Ascending aorta (tissue), 2 donors: ENCODE measurements at regions not wholly inside any gene's neighbourhood (a gene's known extent, or its start where the extent isn't known, plus 50 kb on each side); places are given as distances from the start of the nearest gene placed in this dataset.

Experiments
- DNase-seq, 2 donors: peaks; one replicate each; pipeline ENCODE4 v3.0.0-alpha.2; 2019; ENCODE audit warnings: low spot score in 2 of 2
- H3K27ac ChIP-seq, 2 donors: fragments of 200-600 bp; sonication (generic); one replicate each; pipeline ENCODE4 v1.5.1; 2016 to 2017; ENCODE audit warnings: mild to moderate bottlenecking in 1 of 2
- H3K27me3 ChIP-seq: fragments of 200-600 bp; sonication (generic); one replicate; pipeline ENCODE4 v1.5.1; 2017
- H3K36me3 ChIP-seq, 2 donors: fragments of 200-600 bp; sonication (generic); one replicate each; pipeline ENCODE4 v1.5.1; 2016
- H3K4me1 ChIP-seq, 2 donors: fragments of 200-600 bp; sonication (generic); one replicate each; pipeline ENCODE4 v1.5.1; 2016 to 2017; ENCODE audit warnings: mild to moderate bottlenecking in 1 of 2
- H3K4me3 ChIP-seq, 2 donors: fragments of 200-600 bp; sonication (generic); one replicate each; pipeline ENCODE4 v1.5.1; 2016 to 2017; ENCODE audit warnings: mild to moderate bottlenecking in 1 of 2
- H3K9me3 ChIP-seq, 2 donors: fragments of 200-600 bp; sonication (generic); one replicate each; pipeline ENCODE4 v1.5.1; 2016
- intact Hi-C: fragments of 100-400 bp; cut with DNase I; formaldehyde crosslinking; loops from one replicate; pipeline ENCODE4 v1.15.1; 2023
- TF ChIP-seq, protein P1 (sequence below), 3 experiments: fragments of 200-600 bp in 2 of 3; fragments of 450-650 bp in 1 of 3; sonication (generic) in 2 of 3; IDR thresholded peaks; one replicate each; pipeline ENCODE4 v1.5.1; 2016 to 2019; ENCODE audit warnings: antibody characterized with exemption in 3 of 3, mild to moderate bottlenecking in 1 of 3, moderate library complexity in 1 of 3

DNA sequence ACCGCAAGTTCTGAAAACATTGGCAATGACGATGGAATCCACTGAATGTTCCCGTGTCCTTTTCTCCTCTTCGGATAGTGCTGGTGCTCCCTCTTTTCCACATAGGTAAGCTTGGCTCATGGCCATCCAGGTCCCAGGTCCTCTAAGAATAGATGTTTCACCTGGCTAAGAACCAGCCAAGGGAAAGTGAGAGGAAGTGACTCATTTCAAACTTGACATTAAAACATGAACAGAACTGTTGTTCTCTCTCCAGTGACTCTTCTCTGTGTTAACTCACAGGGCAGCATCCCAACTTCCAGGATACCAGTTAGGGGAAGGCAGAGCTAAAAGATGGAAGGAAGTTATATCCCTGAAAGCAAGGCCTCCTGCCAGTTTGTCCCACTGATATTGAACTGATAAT, 493.8 kb upstream of the CHRM3 start:
- no peaks in the 10 kb centered on the region for H3K36me3 ChIP-seq
- H3K4me1 ChIP-seq = no peaks in the 10 kb centered on the region
- TF ChIP-seq, protein P1, sequence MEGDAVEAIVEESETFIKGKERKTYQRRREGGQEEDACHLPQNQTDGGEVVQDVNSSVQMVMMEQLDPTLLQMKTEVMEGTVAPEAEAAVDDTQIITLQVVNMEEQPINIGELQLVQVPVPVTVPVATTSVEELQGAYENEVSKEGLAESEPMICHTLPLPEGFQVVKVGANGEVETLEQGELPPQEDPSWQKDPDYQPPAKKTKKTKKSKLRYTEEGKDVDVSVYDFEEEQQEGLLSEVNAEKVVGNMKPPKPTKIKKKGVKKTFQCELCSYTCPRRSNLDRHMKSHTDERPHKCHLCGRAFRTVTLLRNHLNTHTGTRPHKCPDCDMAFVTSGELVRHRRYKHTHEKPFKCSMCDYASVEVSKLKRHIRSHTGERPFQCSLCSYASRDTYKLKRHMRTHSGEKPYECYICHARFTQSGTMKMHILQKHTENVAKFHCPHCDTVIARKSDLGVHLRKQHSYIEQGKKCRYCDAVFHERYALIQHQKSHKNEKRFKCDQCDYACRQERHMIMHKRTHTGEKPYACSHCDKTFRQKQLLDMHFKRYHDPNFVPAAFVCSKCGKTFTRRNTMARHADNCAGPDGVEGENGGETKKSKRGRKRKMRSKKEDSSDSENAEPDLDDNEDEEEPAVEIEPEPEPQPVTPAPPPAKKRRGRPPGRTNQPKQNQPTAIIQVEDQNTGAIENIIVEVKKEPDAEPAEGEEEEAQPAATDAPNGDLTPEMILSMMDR (IDR thresholded peaks at IDR 0.05) = no peak
- no peaks in the 10 kb centered on the region for H3K9me3 ChIP-seq
- H3K4me3 ChIP-seq = no peak overlapping the region
- H3K27ac ChIP-seq = no peak overlapping the region
- intact Hi-C loops = no loop called here
- no peak for DNase-seq
- H3K27me3 ChIP-seq = no peaks in the 10 kb centered on the region

DNA sequence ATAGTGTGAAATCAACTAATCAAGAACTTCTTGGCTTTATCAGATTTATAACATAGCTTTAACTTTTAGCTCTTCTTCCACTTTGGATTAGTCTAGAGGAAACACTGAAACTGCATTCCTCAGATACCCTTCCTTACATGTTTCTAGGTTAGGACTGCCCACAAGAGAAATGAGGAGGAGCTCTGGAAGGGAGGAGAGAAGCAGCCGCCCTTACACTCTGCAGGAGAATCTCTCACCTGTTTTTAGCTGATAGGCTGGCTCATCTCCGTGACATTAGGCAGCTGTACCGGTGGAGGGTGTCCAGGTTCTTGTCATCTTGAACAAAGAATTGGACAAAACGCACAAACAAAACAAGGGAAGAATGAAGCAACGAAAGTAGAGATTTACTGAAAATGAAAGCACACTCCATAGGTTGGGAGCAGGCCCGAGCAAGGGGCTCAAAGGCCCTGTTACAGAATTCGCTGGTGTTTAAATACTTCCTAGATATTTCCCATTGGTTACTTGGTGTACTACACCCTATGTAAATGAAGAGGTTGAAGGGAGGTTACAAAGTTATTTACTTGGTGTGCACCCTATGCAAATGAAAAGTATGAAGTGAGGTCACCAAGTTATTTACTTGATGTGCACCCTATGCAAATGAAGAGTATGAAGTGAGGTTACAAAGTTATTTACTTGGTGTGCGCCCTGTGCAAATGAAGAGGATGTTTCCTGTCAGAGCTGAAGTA, 524.9 kb upstream of the CHRM3 start:
- Histone ChIP-seq H3K36me3 (no peaks in the 10 kb centered on the region), H3K4me1 (no peaks in the 10 kb centered on the region), H3K9me3 (no peaks in the 10 kb centered on the region), H3K4me3 (no peak overlapping the region), H3K27ac (no peak overlapping the region), H3K27me3 (no peaks in the 10 kb centered on the region)
- no peak for DNase-seq
- intact Hi-C loops = no loop called here
- TF ChIP-seq, protein P1 (IDR thresholded peaks at IDR 0.05) = no peak

DNA sequence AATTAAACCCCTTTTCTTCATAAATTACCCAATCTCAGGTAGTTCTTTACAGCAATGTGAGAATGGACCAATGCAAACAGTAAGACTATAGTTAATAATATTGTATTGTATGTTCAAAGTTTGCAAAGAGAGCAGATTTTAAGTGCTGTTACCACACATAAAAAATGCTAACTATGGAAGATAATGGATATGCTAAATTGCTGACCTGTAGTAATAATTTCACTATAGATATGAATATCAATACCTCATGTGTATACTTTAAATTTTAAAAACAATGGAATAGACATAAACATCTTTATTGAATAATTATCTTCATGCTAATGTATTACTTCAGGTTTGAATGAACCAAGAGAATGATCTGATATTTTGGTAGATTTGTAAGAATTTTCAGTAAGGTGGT, 552.4 kb upstream of the CHRM3 start:
- intact Hi-C loops = no loop called here
- no peak overlapping the region for H3K4me3 ChIP-seq
- no peaks in the 10 kb centered on the region for H3K4me1 ChIP-seq
- no peaks in the 10 kb centered on the region for H3K36me3 ChIP-seq
- H3K27me3 ChIP-seq = no peaks in the 10 kb centered on the region
- no peaks in the 10 kb centered on the region for H3K9me3 ChIP-seq
- no peak overlapping the region for H3K27ac ChIP-seq
- DNase-seq = no peak
- TF ChIP-seq, protein P1 (IDR thresholded peaks at IDR 0.05) = no peak

DNA sequence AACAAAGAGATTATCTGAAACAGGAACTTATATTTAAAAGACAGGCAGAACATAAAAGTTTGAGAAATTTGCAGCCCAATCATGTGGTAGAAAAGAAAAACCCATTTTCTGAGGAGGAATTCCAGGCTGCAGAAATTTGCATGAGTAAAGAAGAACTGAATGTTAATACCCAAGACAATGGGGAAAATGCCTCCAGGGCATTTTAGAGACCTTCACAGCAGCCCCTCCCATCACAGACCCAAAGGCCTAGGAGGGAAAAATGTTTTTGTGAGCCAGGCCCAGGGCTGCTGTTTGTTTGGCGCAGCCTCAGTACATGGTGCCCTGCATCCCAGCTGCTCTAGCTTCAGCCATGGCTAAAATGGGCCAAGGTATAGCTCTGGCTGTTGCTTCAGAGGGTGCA, 554.3 kb upstream of the CHRM3 start:
- Histone ChIP-seq H3K27ac (no peak overlapping the region), H3K9me3 (no peaks in the 10 kb centered on the region), H3K36me3 (no peaks in the 10 kb centered on the region), H3K4me1 (no peaks in the 10 kb centered on the region), H3K27me3 (no peaks in the 10 kb centered on the region), H3K4me3 (no peak overlapping the region)
- intact Hi-C loops = no loop called here
- TF ChIP-seq, protein P1 (IDR thresholded peaks at IDR 0.05) = no peak
- DNase-seq = no peak

DNA sequence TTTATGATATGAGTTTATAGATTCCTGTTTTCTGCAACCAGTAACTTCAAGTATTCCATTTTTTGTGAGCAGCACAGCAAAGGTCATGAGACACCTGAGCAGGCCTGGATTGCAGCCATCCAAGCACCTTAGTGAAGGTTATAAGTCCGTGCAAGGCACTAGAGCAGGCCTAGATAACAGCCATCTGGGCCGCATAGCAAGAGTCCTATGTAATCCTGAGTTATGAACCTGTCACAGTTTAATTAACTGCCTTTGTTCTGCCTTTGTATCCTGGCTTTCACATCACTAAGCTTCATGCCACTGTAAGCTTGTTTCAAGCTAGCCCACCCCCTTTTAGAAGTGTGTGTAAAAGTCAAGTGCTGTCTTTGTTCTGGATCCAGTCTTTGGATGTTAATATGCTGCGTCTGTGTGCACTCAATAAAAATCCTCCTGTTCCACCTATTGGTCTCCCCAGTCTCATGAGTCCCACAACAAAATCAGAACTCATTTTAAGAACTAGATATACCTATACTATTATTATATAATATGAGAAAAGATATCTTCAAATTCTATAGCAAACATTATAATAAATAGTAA, 556.2 kb upstream of the CHRM3 start:
- Histone ChIP-seq H3K9me3 (no peaks in the 10 kb centered on the region), H3K36me3 (no peaks in the 10 kb centered on the region), H3K27me3 (no peaks in the 10 kb centered on the region), H3K27ac (no peak overlapping the region), H3K4me1 (no peaks in the 10 kb centered on the region), H3K4me3 (no peak overlapping the region)
- intact Hi-C loops = no loop called here
- TF ChIP-seq, protein P1 (IDR thresholded peaks at IDR 0.05) = no peak
- DNase-seq = no peak
